GM12878 (cell line): ENCODE measurements at regions not wholly inside any gene's neighbourhood (a gene's known extent, or its start where the extent isn't known, plus 50 kb on each side); places are given as distances from the start of the nearest gene placed in this dataset.

Experiments
- ATAC-seq: fragments of 200-7000 bp; cut with Tn5 transposase; 3 replicates; pipeline ENCODE4 v1.9.1; 2020; ENCODE audit warnings: mild to moderate bottlenecking, moderate library complexity
- BruUV-seq: library from RNA; stranded (reverse); fragments of 400-500 nt; replicated peaks from 2 replicates; lab custom pipeline; 2021; lab: Mats Ljungman, UMichigan
- CTCF ChIA-PET: fragments of 300-600 bp; sonication (Branson Sonifier 250); formaldehyde crosslinking; extraction: SDS; loops from one replicate; lab custom pipeline; 2021; ENCODE audit warnings: inconsistent platforms; lab: Yijun Ruan, JAX
- POLR2A ChIA-PET: fragments of 350-600 bp; formaldehyde crosslinking; extraction: SDS; loops from one replicate; lab custom pipeline; 2021; ENCODE audit warnings: inconsistent platforms; lab: Charles Lee
- RAD21 ChIA-PET: fragments of 300-600 bp; sonication (Branson Sonifier 250); formaldehyde crosslinking; loops from one replicate; lab custom pipeline; 2023; ENCODE audit warnings: antibody characterized with exemption; ENCODE audit not compliant: unreplicated experiment; lab: Charles Lee
- SMC1A ChIA-PET: fragments of 300-600 bp; sonication (Branson Sonifier 250); formaldehyde crosslinking; loops from one replicate; lab custom pipeline; 2023; ENCODE audit not compliant: unreplicated experiment, uncharacterized antibody; lab: Charles Lee
- DNase-seq: peaks from one replicate; pipeline ENCODE4 v3.0.0-alpha.2; 2011; ENCODE audit warnings: low read depth, low spot score
- FAIRE-seq: peaks from 3 replicates; lab custom pipeline; 2011; peaks lifted over from hg19 to GRCh38; lab: Jason Lieb, UNC
- H2AFZ ChIP-seq: 2 replicates; pipeline ENCODE4 v1.6.0; 2011; ENCODE audit warnings: low read depth, low read length, control low read depth; ENCODE audit not compliant: control insufficient read depth
- H3K27ac ChIP-seq: 2 replicates; pipeline ENCODE4 v1.5.1; 2011; ENCODE audit warnings: control low read depth; ENCODE audit not compliant: control insufficient read depth, insufficient read depth
- H3K27me3 ChIP-seq, 2 experiments: replicated peaks in 1 of 2; 2 replicates each; pipeline versions ENCODE4 v1.6.0 to v1.6.1; 2011; ENCODE audit warnings: low read length in 1 of 2; ENCODE audit not compliant: control insufficient read depth in 2 of 2, insufficient read depth in 2 of 2
- H3K36me3 ChIP-seq, 2 experiments: 2 replicates each; pipeline ENCODE4 v1.5.1; 2011; ENCODE audit warnings: low read length in 1 of 2; ENCODE audit not compliant: control insufficient read depth in 2 of 2, insufficient read depth in 2 of 2
- H3K4me1 ChIP-seq: 2 replicates; pipeline ENCODE4 v1.6.1; 2011; ENCODE audit warnings: mild to moderate bottlenecking, low read length, moderate library complexity, mixed read lengths; ENCODE audit not compliant: control insufficient read depth, insufficient read depth
- H3K4me2 ChIP-seq: 2 replicates; pipeline ENCODE4 v1.6.0; 2011; ENCODE audit warnings: control low read depth; ENCODE audit not compliant: control insufficient read depth, insufficient read depth
- H3K4me3 ChIP-seq: fragments of 200-600 bp; sonication (generic); 2 replicates; pipeline ENCODE4 v1.5.1; 2016
- H3K79me2 ChIP-seq: 2 replicates; pipeline ENCODE4 v1.6.0; 2011; ENCODE audit warnings: low read length; ENCODE audit not compliant: control insufficient read depth, insufficient read depth
- H3K9ac ChIP-seq: 2 replicates; pipeline ENCODE4 v1.8.0; 2011; ENCODE audit warnings: low read length, control low read depth, mixed read lengths; ENCODE audit not compliant: control insufficient read depth, insufficient read depth
- H3K9me3 ChIP-seq: replicated peaks from 3 replicates; pipeline ENCODE4 v1.5.1; 2011; ENCODE audit warnings: mild to moderate bottlenecking, low read length; ENCODE audit not compliant: control insufficient read depth, insufficient read depth
- H4K20me1 ChIP-seq: 2 replicates; pipeline ENCODE4 v1.6.0; 2011; ENCODE audit not compliant: control insufficient read depth, insufficient read depth
- BHLHE40 ChIP-seq, 2 experiments: fragments of 450-650 bp in 1 of 2; IDR thresholded peaks; 2 replicates each; pipeline ENCODE4 v1.6.1; 2011 to 2017; ENCODE audit warnings: low read depth in 2 of 2, borderline replicate concordance in 1 of 2, improper control_type of control experiment in 1 of 2, low read length in 1 of 2, mild to moderate bottlenecking in 1 of 2
- CREB1 ChIP-seq: IDR thresholded peaks from 2 replicates; pipeline ENCODE4 v1.6.1; 2012; ENCODE audit warnings: low read depth, mild to moderate bottlenecking, inconsistent platforms
- E4F1 ChIP-seq: fragments of 450-650 bp; IDR thresholded peaks from 2 replicates; pipeline ENCODE4 v1.6.1; 2018; ENCODE audit warnings: borderline replicate concordance, mild to moderate bottlenecking; ENCODE audit not compliant: partially characterized antibody
- EP300 ChIP-seq, 2 experiments: fragments of 150-350 bp in 1 of 2; IDR thresholded peaks; 2 replicates each; pipeline ENCODE4 v1.6.1; 2011 to 2012; ENCODE audit warnings: low read depth in 2 of 2, low read length in 2 of 2, borderline replicate concordance in 1 of 2, improper control_type of control experiment in 1 of 2, inconsistent platforms in 1 of 2; ENCODE audit not compliant: control insufficient read depth in 1 of 2
- ETV6 ChIP-seq, 2 experiments: fragments of 450-650 bp in 1 of 2; IDR thresholded peaks in 1 of 2; conservative IDR thresholded peaks in 1 of 2; 2 replicates each; pipeline ENCODE4 v1.6.1; 2014; ENCODE audit warnings: antibody characterized with exemption in 1 of 2, borderline replicate concordance in 1 of 2, low read depth in 1 of 2, mild to moderate bottlenecking in 1 of 2, moderate library complexity in 1 of 2
- FOS ChIP-seq: IDR thresholded peaks from 3 replicates; pipeline ENCODE4 v1.6.1; 2011; ENCODE audit warnings: borderline replicate concordance; ENCODE audit not compliant: insufficient read length; ENCODE audit errors: extremely low read depth
- HCFC1 ChIP-seq: fragments of 150-350 bp; IDR thresholded peaks from 2 replicates; pipeline ENCODE4 v1.6.1; 2014; ENCODE audit warnings: low read length
- POLR2A ChIP-seq: IDR thresholded peaks from 2 replicates; pipeline ENCODE4 v1.6.1; 2011; ENCODE audit warnings: low read depth, mild to moderate bottlenecking, low read length
- ZNF207 ChIP-seq: fragments of 450-650 bp; IDR thresholded peaks from 2 replicates; pipeline ENCODE4 v1.6.1; 2014; ENCODE audit warnings: antibody characterized with exemption, mild to moderate bottlenecking, borderline replicate concordance
- ZNF217 ChIP-seq: fragments of 450-650 bp; IDR thresholded peaks from 2 replicates; pipeline ENCODE4 v1.6.1; 2017; ENCODE audit warnings: antibody characterized with exemption, mild to moderate bottlenecking
- ZNF622 ChIP-seq: fragments of 450-650 bp; IDR thresholded peaks from 2 replicates; pipeline ENCODE4 v1.6.1; 2017; ENCODE audit warnings: mild to moderate bottlenecking, inconsistent platforms
- ZNF687 ChIP-seq: fragments of 450-650 bp; IDR thresholded peaks from 2 replicates; pipeline ENCODE4 v1.6.1; 2017; ENCODE audit warnings: mild to moderate bottlenecking, moderate library complexity
- WGBS: methylation state at CpG from one replicate; pipeline ENCODE4 v1.1.6; 2016; ENCODE audit warnings: low lambda C conversion rate; ENCODE audit not compliant: insufficient replicate concordance, insufficient coverage; ENCODE audit errors: missing lambda C conversion rate; 5-methylcytosine and 5-hydroxymethylcytosine counted together
- in situ Hi-C: fragments of 300-500 bp; cut with MboI; formaldehyde crosslinking; loops from 9 replicates; pipeline ENCODE4 v1.14.3; 2018; ENCODE audit warnings: mixed read lengths
- intact Hi-C: fragments of 100-400 bp; cut with micrococcal nuclease; formaldehyde crosslinking; loops from one replicate; pipeline ENCODE4 v1.14.2; 2022; ENCODE audit not compliant: unreplicated experiment

- TF ChIP-seq BHLHE40 (IDR thresholded peaks at IDR 0.05; ENCODE audit: borderline replicate concordance in 1 of 2, low read depth in 2 of 2, low read length in 1 of 2) (no peak), ZNF217 (no peak), E4F1 (no peak), POLR2A (no peak)
Observed at GRCh38 chr5:171528865-171529614, 109.6 kb downstream of the FGF18 start (continued).

GRCh38 chr5:171531638-171532037 lies 112.2 kb downstream of the FGF18 start:
- SMC1A ChIA-PET = no interaction called here
- Histone ChIP-seq H3K27me3 (no peaks in the 10 kb centered on the region), H3K27ac (no peak overlapping the region), H3K9me3 (no peaks in the 10 kb centered on the region), H3K9ac (no peak overlapping the region), H2AFZ (no peak overlapping the region), H3K79me2 (no peaks in the 10 kb centered on the region), H3K4me2 (no peak overlapping the region), H3K36me3 (no peaks in the 10 kb centered on the region), H4K20me1 (no peaks in the 10 kb centered on the region), H3K4me3 (no peak overlapping the region)
- DNase-seq (no peak), FAIRE-seq (no peak), ATAC-seq (no peak)
- RAD21 ChIA-PET = no interaction called here
- in situ Hi-C loops (no loop called here), intact Hi-C loops (no loop called here)
- CTCF ChIA-PET = no interaction called here
- 0% methylated on average over 3 of the region's 3 CpGs for WGBS
- BruUV-seq = no TSS peak
- POLR2A ChIA-PET = no interaction called here
- no peak for TF ChIP-seq ETV6 (conservative IDR thresholded peaks at IDR 0.05 in 1 of 2, IDR thresholded peaks at IDR 0.05 in 1 of 2; ENCODE audit: borderline replicate concordance in 1 of 2, low read depth in 1 of 2)
- no peak for TF ChIP-seq HCFC1
- TF ChIP-seq ZNF622 = no peak
- TF ChIP-seq CREB1 = no peak
- no peak for TF ChIP-seq ZNF207
- TF ChIP-seq FOS = no peak
- TF ChIP-seq ZNF687 = no peak
- no peak for TF ChIP-seq EP300 (IDR thresholded peaks at IDR 0.05; ENCODE audit: borderline replicate concordance in 1 of 2, control insufficient read depth in 1 of 2, low read depth in 2 of 2, low read length in 2 of 2)
- no peak for TF ChIP-seq E4F1
- TF ChIP-seq, all 136 proteins: peak for 0
- no peaks in the 10 kb centered on the region for H3K4me1 ChIP-seq
